IPS DF 4.7 (cell line): ENCODE measurements at regions not wholly inside any gene's neighbourhood (a gene's known extent, or its start where the extent isn't known, plus 50 kb on each side); places are given as distances from the start of the nearest gene placed in this dataset.

Experiments used
- DNase-seq: peaks from one replicate; pipeline ENCODE4 v3.0.0-alpha.2; 2013; ENCODE audit warnings: low spot score; ENCODE audit errors: extremely low read depth

DNA sequence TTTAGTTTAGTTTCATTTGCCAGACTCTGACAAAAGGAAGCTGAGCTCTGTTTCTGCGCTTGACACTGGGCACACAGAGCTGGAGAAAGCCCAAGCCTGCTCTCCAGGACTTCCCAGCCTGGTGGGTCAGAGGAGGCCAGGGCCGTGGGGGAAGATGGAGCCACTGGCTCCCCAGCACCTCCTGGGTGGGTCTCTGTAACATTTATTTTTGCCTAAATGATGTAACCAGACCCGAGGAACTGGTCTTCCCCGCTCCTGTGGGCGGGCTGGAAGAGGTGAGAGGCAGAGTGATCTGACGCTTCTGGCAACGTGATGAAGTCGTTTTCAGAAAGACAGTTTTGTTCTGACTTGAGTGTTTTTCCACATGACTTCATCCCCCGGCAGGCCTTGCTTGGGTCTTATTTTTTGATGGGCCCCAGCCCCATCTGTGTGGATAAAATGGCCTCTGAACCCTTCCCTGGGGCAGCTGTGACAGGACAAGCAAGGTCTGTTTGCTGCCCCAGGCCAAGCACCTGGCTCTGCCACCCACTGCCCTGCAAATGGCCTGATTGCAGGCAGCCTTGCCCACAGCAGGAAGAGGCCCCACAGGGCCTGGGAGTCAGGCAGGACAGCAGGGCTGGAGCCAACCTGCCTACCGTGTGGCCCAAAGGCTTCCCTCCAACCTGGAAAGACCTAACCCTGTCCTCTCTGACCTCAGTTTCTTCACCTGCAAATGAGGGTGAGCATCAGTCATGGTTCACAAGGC lies 304.9 kb upstream of the ZMIZ1 start:
- DNase-seq = no peak

GRCh38 chr10:78764436-78764835 lies 304.3 kb upstream of the ZMIZ1 start:
- no peak for DNase-seq

DNA sequence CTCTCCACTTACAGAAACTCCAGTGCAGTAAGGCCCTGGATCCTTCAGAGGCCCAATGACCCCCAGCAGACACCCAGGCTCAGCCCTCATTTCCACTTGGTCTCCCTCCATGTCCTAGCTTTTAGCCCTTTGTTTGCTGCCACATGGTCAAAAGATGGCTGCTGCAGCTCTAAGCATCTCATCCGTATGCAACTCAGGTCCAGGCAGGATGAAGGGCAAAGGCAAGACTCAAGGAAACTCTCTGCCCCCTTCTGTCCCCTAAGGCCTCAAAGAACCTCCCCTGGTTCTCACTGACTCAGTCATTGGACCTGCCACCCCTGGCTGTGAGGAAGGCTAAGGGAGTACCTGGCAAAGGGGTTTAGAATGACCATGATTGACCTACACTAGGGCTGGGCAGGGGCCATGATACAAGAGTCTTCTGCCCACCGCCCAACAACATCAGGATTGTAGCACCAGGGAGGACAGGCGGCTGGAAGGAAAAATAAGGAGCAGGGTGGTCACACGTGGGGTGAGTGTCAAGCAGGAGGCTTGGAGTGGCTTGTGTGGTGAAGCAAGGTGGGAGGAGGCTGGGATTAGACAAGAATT lies 303.8 kb upstream of the ZMIZ1 start:
- DNase-seq = no peak

DNA sequence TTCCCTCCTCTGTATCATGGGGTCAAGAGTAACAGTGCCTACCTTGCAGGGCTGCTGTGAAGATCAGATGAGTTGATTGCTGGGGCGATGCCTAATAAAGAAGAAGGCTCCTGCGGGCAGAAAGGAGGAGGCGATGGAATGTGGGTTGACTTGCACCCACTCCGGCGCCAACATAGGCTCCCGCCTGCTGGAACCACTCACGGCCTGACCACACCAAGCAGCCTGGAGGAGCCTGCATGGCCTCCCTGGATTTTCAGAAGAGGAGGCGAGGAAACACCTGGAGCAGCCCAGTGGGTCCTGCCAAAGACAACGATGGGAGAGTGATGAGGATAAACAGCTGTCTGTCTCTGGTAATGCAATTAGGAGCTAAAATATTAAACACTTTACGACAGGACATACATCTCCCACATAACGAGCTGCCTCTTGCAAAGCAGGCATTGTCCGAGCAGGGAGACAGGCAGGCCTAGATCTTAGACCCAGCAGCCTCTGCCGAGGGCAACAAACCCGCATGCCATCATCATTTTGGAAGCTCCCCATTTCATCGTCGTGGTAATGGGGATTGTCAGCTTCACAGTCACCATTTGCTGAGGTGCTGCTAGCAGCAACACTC lies 302.9 kb upstream of the ZMIZ1 start:
- DNase-seq = no peak

DNA sequence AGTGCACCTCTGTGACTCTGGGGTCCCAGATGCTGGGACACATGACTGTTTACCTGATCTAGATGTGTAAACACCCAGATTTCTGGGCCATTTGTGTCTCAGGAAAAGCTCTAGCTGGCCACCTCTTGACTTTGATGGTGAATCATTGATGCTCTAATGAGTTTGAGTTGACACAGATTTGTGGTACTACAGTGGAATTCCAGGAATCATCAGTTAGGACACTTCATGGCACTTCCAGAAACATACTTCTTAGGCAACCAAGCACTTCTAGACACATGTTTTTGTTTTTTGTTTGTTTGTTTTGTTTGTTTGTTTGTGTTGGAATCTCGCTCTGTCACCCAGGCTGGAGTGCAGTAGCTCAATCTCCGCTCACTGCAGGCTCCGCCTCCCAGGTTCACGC lies 302.2 kb upstream of the ZMIZ1 start:
- DNase-seq = no peak

- DNase-seq = no peak
These were observed 300.5 kb upstream of the ZMIZ1 start for GRCh38 chr10:78768041-78768835.

DNA sequence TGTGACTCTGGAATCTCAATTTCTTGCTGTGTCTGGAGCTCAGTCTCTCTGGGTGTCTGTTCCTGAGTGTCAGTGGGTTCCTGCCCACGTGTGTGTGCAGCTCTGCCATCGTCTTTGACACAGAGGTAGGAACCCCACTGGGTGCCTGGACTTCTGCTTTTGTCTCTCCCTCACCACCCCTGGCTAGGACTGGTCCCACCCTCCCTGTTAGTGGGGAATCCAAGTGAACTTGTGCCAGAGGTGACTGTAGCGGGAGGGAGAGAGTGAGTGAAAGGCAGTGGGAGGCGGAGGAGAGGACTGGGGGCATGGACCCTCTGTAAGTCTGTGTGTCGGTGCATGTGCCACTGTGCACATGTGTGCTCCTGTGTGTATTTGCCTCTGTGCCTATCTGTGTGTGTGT lies 299.9 kb upstream of the ZMIZ1 start:
- DNase-seq = no peak

DNA sequence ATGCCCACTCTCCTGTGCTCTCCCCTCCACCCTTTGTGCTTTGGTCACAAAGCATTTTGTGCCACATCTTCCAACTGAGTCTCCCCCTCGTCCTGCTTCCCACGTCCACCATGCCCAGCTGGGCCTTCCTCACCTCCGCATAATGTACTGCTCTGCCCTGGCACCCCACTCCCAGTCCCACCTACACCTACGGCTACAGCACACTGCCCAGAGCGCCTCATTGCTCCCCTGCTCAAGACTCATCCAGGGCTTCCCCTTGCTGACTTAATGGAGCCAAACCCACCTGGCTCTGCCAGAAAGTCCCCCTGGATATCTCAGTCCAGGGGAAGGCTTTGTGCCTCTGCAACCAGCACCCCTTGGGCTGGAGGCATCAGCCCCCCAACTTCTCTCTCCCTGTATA lies 299.2 kb upstream of the ZMIZ1 start:
- no peak for DNase-seq

DNA sequence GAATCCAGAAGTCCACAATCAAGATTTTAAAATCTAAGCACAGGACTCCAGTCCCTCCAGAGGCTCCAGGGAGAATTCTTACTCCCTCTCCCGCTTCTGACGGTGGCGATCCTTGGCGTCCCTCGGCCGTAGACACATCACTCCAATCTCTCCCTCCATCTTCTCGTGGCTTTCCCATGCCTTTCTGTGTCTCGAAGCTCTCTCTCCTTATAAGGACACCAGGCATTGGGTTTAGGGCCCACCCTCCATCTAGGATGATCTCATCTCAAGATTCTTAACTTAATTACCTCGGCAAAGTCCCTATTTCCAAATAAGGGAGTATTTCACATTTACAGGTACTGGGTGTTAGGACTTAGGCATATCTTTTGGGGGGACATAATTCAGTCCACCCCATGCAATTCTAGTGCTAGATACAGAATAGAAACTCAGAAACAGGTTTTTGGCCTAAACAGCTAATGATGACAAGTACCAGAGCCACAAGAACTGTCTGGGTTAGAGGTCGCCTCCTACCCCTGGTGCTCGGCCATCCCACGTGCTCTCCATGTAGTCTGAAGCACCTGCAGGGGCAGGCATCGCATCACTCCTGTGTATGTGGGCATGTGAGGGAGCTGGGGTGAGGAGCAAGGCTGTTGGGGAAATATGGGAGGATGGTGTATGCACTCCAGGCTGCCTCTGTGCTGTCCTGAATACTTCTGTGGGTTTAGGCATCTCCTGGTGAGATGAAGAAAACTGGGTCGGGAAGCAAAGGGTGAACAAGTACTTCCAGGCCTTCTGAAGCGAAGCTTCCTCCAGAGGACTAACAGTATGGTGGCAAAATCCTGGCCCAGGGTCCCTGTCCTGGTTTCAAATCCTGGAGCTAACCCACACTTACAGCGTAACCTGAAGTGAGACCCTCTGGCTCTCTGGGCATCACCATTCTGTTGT lies 298.3 kb upstream of the ZMIZ1 start:
- DNase-seq = no peak

DNA sequence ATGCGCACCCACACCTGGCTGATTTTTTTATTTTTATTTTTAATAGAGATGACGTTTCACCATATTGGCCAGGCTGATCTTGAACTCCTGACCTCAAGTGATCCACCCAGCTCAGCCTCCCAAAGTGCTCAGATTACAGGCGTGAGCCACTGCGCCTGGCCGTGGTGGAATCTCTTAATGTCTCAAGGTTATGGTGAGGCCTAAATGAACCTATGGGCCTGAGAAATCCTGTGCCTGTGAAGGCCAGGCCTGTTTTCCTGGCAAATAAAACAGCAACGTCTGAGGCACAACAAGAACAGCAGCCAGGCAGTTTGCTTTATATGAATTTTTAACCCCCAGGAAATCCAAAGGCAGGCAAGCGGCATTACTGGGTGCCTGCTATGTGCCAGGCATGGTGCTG lies 297.5 kb upstream of the ZMIZ1 start:
- DNase-seq = no peak

- DNase-seq = no peak
These were observed 296.8 kb upstream of the ZMIZ1 start for GRCh38 chr10:78771808-78772455.

DNA sequence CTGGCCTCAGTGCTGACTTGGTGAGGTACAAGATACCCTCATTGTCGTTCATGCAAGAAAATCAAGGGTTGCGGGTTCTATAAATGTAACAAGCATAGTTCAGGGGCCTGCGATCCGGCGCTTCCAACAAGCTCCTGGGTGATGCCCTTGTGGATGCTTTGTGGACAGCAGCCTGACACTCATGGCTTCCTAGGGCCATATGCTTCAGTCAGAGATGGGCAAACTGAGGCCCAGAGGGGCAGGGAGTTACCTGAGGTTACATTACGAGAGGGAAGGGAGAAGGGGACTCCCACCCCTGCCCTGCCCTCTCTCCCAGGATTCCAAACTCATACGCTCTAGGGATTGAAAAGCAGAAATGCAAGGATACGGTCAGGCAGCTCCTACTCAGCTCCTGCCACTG lies 296.3 kb upstream of the ZMIZ1 start:
- DNase-seq = no peak

DNA sequence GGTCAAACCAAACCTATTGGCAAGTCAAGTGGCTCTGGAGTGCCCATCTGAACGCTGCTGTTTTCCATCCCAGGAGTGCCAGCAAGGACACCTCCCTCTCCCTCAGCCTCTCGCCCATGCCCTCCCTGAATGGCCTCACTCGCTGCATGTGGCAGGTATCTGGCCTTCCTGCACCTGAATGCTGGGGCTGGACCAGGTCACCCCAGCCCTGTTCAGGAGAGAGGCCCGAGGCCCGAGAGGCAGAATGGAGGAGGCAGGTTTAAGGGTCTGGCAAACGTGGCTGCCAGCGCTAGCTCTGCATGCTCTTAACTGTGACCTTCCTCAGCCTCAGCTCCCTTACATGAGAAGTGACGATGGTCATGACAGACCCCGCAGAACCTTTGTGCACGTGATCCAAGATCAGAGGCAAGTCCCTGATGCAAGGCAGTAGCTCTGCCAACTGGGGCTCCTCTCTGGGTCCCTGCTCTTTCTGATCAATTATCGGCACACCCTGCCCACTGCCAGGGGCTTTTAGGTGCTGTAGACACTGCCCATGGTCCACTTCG lies 295.7 kb upstream of the ZMIZ1 start:
- DNase-seq = no peak

DNA sequence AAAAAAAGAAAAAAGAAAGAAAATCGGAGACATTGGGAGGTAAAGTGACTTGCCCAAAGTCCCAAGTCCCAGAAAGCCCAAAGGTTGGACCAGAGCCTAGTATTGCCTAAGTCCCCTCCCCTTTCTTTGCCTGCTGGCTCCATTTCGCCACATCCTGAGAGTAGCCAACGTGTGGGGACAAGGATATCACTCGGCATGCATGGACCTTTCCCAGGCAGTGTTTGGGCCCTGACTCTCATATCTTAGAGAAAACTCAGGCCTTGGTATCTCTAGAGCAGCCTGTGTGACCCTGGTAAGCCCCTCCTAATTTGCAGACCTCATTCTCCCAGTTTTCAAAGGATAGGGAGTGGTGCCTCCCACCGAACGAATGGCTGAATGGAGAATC lies 294.2 kb upstream of the ZMIZ1 start:
- DNase-seq = no peak

DNA sequence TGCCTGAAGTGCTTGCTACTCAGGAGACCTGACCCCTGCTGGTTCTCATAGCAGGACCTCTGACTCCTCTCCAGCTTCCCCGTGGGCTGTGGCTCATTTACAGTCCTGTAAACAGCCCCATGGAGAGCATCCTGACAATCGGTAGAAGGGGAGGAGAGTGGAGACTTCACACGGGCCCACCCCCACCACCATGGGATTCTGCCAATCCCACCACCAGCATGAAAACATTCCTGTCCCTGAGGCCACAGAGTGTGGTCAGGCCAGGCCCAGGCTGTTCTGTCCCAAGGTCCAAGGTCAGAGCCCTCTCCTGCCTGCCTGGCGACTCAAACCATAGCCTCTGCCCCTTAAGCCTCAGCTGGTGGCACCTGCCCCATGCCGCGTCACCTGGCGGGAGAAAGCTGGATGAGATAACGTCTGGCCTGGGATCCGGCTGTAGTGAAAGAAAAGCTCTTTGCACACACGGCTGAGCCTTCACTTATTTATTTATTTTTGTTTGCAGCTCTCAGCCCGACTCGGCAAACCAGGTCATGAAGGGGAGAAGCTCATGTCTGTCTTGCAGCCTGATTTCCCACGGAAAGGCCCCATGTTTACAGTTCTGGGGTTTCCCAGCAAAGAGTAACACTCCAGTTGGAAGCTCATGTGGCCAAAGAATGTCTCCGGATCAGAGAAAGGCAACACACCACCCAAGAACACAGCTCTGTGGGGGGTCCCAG lies 293.6 kb upstream of the ZMIZ1 start:
- no peak for DNase-seq

DNA sequence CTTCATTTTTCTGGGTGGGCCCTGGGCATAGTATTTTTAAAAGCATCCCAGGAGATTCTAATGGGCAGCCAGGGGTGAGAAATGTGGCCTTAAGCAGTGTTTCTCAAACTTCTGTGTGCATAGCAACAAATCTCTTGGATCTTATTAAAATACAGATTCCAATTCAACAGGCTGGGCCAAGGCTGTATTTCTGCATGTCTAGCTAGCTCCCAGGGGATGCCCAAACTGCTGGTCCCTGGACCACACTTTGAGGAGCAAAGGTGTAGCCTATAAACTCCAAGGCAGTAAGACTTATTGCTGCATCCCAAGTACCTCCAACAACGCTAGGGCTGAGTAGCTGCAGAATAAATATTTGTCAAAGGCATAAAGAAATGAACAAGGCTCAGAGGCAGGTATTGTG lies 292.9 kb upstream of the ZMIZ1 start:
- DNase-seq = no peak

DNA sequence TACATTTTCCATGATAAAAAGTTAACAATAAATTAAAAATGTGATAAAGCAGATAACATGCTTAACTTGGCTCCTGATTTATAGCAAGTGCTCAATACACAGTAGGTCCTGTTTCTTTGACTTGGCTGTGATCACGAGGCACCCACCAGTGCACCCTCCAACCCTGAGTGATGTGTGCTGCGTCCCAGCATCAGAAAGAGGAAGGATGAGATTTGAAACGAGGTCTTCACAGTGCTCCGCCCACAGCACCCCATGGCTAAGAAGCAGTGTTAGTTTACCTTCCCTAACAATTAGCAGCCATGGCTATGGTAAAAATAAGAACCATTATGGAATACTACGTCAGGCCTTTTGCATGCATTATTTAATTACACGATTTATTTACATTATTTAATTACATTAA lies 292.0 kb upstream of the ZMIZ1 start:
- DNase-seq = no peak

- DNase-seq = no peak
These were observed 291.3 kb upstream of the ZMIZ1 start for GRCh38 chr10:78777466-78777865.

DNA sequence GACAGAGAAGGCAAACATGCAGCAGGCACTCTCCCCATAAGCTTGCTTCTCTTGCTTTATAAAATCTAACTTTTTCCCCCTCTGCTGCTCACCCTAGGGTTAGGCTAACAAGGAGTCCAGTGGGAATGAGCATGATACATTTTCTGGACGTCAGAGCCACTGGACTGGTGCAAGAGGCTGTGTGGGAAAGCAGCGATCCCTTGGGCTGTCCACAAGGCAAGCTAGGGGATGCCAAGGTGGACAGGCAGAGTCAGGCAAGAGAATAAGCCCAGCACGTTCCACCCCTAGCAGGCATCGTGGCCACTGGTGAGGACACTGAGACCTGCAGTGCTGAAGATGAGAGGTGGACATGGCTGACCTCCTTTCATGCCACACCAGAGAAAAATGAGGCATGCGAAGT lies 290.9 kb upstream of the ZMIZ1 start:
- DNase-seq = no peak
